Neural progenitor cell (in vitro differentiated cells): ENCODE measurements at regions not wholly inside any gene's neighbourhood (a gene's known extent, or its start where the extent isn't known, plus 50 kb on each side); places are given as distances from the start of the nearest gene placed in this dataset.

Experiments
- CTCF ChIP-seq: fragments of 200-600 bp; sonication (generic); IDR thresholded peaks from 2 replicates; pipeline ENCODE4 v1.5.1; 2017; ENCODE audit warnings: antibody characterized with exemption, mild to moderate bottlenecking
- EZH2 ChIP-seq: fragments of 200-600 bp; sonication (generic); IDR thresholded peaks from 2 replicates; pipeline ENCODE4 v1.6.1; 2017; ENCODE audit warnings: antibody characterized with exemption, mild to moderate bottlenecking, moderate library complexity
- EZH2phosphoT487 ChIP-seq: fragments of 200-600 bp; sonication (generic); IDR thresholded peaks from 2 replicates; pipeline ENCODE4 v1.6.1; 2017; ENCODE audit warnings: antibody characterized with exemption

GRCh38 chr13:107111248-107111647 lies 543.3 kb upstream of the ARGLU1 start:
- no peak for TF ChIP-seq CTCF
- TF ChIP-seq EZH2phosphoT487, result no peak
- TF ChIP-seq EZH2, result no peak
